Skeletal muscle tissue (tissue), 3 donors: ENCODE measurements at regions not wholly inside any gene's neighbourhood (a gene's known extent, or its start where the extent isn't known, plus 50 kb on each side); places are given as distances from the start of the nearest gene placed in this dataset.

Experiments
- H3K27ac ChIP-seq: one replicate; pipeline ENCODE4 v1.7.0; 2013; ENCODE audit warnings: mild to moderate bottlenecking, low read depth, low read length, inconsistent platforms
- H3K27me3 ChIP-seq, 3 donors: one replicate each; pipeline ENCODE4 v1.7.0; 2013; ENCODE audit warnings: low read length in 3 of 3; ENCODE audit not compliant: control insufficient read depth in 3 of 3, insufficient read depth in 3 of 3
- H3K36me3 ChIP-seq, 3 donors: one replicate each; pipeline ENCODE4 v1.7.0; 2013; ENCODE audit warnings: low read length in 3 of 3; ENCODE audit not compliant: control insufficient read depth in 3 of 3, insufficient read depth in 3 of 3
- H3K4me1 ChIP-seq, 3 donors: one replicate each; pipeline ENCODE4 v1.7.0; 2013; ENCODE audit warnings: low read length in 3 of 3, mild to moderate bottlenecking in 3 of 3; ENCODE audit not compliant: control insufficient read depth in 3 of 3, insufficient read depth in 3 of 3
- H3K4me3 ChIP-seq, 3 donors: one replicate each; pipeline ENCODE4 v1.7.0; 2013; ENCODE audit warnings: low read length in 3 of 3
- H3K9ac ChIP-seq, 3 donors: one replicate each; pipeline ENCODE4 v1.7.0; 2013; ENCODE audit warnings: low read length in 3 of 3, mild to moderate bottlenecking in 3 of 3, moderate library complexity in 2 of 3, low read depth in 1 of 3
- H3K9me3 ChIP-seq, 3 donors: one replicate each; pipeline ENCODE4 v1.7.0; 2013; ENCODE audit warnings: low read length in 3 of 3; ENCODE audit not compliant: control insufficient read depth in 3 of 3
- donor health status: Osteomylitis.

DNA sequence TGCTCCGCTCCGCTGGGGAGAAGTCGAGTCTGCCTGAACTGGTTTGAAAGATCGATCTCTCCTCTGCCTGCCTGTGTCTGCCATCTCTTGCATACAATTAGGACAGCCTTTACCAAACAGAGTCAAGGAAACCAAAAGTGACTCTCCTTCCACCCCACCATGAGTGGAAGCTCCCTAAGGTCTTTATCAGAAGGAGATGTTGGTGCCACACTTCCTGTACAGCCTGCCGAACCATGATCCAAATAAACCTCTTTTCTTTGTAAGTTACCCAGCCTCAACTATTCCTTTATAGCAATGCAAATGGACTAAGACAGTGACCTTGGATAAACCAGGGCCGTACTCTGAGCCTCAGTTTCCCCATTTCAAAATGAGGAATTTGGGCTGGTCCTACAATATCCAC is 106.3 kb upstream of the GDF10 start:
- no peak overlapping the region for H3K4me3 ChIP-seq

DNA sequence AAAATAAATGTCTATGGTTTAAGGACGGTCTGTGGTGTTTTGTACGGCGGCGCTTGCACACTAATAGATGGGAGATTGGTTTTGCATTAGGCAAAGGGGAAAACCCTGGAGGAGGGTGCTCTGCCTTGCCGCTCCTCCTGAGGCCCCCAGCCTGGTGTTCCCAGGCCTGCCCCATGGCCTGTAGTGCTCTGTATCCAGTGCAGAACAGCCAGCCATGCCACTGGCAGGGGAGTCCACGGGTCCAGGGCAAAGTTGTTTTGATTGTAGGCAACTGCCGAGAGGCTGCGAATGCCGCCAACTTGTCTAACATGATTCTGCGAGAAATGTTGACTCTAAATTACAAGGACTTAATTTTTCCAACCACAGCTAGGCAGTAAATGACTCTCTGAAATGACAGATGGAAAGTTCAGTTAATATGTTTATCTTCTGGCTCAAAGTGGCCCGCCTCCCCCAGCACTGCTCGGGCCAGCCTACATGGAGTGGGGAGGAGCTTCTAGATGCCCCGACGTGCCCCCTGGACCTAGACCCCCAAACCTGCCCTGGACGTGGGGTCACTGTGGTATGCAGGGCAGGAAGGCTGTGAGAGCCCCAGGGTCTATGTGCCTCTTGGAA is 104.6 kb upstream of the GDF10 start:
- no peaks in the 10 kb centered on the region for H3K27me3 ChIP-seq
- H3K9me3 ChIP-seq = no peaks in the 10 kb centered on the region
- H3K4me3 ChIP-seq = no peak overlapping the region
- no peak overlapping the region for H3K27ac ChIP-seq
- H3K36me3 ChIP-seq = no peaks in the 10 kb centered on the region
- H3K9ac ChIP-seq = no peak overlapping the region
- H3K4me1 ChIP-seq = no peaks in the 10 kb centered on the region

More for the DNA sequence above, 106.3 kb upstream of the GDF10 start:
- Histone ChIP-seq H3K27ac (no peak overlapping the region), H3K9me3 (no peaks in the 10 kb centered on the region), H3K27me3 (no peaks in the 10 kb centered on the region), H3K36me3 (no peaks in the 10 kb centered on the region), H3K4me1 (no peaks in the 10 kb centered on the region), H3K9ac (no peak overlapping the region)

DNA sequence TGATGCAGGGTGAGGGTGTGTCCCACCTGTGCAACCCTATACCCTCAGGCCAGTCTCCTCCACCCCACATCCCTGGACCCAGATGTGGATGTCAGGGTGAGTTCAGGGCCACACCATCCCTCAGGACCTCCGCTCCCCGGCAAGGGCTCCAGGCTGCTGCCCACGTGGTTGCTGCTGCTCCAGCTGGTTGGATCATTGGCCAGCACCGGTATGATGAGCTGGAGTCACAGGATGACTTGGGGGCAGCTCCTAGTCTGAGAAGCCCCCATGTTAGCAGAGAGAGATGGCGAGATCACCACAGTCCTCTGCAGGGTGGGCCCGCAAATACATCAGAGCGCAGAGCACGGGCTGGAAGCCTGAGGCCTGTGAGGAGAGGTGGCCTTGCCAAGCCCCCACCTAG is 103.3 kb upstream of the GDF10 start:
- no peak overlapping the region for H3K4me3 ChIP-seq
- H3K4me1 ChIP-seq = no peaks in the 10 kb centered on the region
- no peaks in the 10 kb centered on the region for H3K27me3 ChIP-seq
- no peaks in the 10 kb centered on the region for H3K36me3 ChIP-seq
- no peak overlapping the region for H3K9ac ChIP-seq
- H3K9me3 ChIP-seq = no peaks in the 10 kb centered on the region
- no peak overlapping the region for H3K27ac ChIP-seq

DNA sequence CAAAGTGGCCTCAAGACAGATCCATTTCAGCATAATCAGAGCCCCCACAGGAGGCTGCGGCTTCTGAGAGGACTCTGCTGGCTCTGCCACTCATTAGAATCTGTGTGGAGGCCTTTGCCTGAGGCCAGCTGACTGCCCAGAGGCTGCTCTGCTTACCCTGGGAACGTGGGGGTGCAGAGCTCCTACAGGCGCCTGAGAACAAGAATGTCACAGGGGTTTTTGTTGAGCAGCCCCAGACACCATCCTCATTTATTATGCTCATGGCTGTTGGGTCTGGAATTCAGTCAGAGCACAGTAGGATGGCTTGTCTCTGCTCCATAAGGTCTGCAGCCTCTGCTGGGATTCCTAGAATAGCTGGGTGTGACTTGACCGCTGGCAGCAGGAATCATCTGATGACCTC is 101.8 kb upstream of the GDF10 start:
- H3K4me3 ChIP-seq = no peak overlapping the region
- H3K4me1 ChIP-seq = no peaks in the 10 kb centered on the region
- no peak overlapping the region for H3K27ac ChIP-seq
- H3K27me3 ChIP-seq = no peaks in the 10 kb centered on the region
- no peak overlapping the region for H3K9ac ChIP-seq
- no peaks in the 10 kb centered on the region for H3K9me3 ChIP-seq
- H3K36me3 ChIP-seq = no peaks in the 10 kb centered on the region

DNA sequence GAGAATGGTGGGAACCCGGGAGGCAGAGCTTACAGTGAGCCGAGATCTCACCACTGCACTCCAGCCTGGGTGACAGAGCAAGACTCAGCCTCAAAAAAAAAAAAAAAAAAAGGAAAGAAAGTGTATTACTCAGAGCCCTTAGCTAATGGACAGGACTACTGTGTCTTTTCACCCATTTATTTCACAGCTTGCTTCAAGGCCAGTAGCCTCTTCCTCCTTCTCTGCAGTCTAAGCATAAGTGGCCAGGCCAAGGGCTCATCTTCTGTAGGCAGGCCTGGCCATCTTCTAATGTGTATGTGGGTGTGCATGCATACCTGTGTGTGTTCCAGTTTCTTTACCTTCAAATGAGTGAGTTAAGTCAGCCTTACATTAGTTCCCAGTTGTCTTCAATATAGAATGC is 94.8 kb upstream of the GDF10 start:
- H3K4me3 ChIP-seq = no peak overlapping the region
- H3K36me3 ChIP-seq = no peaks in the 10 kb centered on the region
- H3K4me1 ChIP-seq = no peaks in the 10 kb centered on the region

DNA sequence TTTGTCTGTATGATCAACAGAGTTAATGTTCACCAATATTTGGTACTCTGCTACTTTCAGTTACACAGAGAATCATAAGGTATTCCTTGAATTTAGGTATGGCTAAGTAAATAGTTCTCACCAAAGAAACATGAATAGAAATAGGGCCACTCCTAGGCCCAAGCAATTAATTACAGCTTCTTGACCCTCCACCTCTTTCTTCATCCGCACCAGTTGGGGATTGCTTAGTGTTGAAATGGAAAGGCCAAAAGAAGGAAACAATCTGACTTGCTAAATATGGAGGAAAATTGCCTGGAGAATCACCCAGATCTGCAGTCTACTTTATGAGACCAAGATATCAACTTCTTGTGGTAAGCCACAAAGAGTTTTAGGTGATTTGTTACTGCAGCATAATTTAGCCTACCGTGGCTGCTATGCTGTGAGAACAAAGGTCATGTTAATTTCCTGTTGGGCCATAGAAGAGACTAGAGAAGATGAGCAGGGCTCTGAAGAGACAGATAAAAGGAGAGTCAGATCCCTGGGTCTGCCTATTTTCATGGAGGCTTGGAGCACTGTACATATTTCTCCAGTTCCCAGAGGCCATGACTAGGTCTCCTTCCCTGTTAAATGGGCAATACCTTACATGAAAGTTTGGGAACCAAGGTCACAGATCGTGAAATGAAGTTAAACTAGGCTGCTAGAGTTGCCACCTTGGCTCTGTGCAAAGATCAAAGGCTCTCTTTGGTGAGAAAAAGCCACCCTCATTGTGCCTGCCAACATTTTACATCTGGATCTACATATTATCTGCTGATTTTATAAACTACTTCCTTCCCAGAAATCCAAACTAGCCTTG is 93.3 kb upstream of the GDF10 start:
- no peak overlapping the region for H3K27ac ChIP-seq
- no peak overlapping the region for H3K9ac ChIP-seq
- no peaks in the 10 kb centered on the region for H3K9me3 ChIP-seq
- H3K27me3 ChIP-seq = no peaks in the 10 kb centered on the region
- no peaks in the 10 kb centered on the region for H3K36me3 ChIP-seq
- no peak overlapping the region for H3K4me3 ChIP-seq
- H3K4me1 ChIP-seq = no peaks in the 10 kb centered on the region

More for the DNA sequence above, 94.8 kb upstream of the GDF10 start:
- Histone ChIP-seq H3K27ac (no peak overlapping the region), H3K9ac (no peak overlapping the region), H3K9me3 (no peaks in the 10 kb centered on the region), H3K27me3 (no peaks in the 10 kb centered on the region)

DNA sequence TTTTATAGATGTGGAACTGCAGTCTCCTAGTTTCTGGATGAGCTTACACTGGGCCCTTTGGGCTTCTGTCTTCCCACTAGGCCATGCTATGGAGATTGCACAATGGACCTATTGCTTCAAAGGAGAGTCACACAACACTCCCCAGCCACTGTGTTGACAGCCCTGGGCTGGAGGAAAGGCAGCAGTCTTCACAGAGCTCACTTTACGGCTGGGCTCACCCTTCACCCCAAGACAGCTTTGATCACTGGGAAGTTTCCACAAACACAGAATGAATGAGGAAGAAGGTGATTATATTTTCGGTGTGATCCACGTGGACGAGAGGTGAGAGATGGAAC is 92.7 kb upstream of the GDF10 start:
- Histone ChIP-seq H3K27ac (no peak overlapping the region), H3K27me3 (no peaks in the 10 kb centered on the region), H3K9ac (no peak overlapping the region), H3K4me1 (no peaks in the 10 kb centered on the region), H3K4me3 (no peak overlapping the region), H3K9me3 (no peaks in the 10 kb centered on the region), H3K36me3 (no peaks in the 10 kb centered on the region)

DNA sequence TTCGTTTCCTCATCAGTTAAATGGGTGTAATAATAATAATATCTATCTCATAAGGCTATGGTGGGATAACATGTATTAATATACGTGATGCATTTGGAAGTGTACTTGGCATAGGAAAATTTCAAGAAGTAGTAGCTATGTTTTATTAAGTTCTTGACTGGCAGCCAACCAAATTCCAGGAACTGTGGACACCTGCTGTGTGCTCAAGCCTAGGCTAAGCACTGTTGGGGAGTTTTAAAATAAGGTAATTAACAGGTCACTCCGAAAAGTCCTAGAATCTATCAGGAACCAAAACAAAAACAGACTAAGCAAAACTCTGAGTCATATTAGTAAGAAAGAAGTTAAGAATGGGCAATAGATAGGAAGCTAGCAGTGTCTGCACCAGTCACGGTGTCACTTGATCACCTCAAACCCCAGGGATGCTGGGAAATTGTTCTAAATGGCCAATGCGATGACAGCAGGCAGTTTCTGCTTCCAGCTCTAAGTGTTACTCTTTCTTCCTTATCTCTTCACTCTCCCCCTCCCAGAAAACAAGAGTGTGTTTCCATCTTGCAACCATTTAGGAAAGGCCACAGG is 92.0 kb upstream of the GDF10 start:
- Histone ChIP-seq H3K4me1 (no peaks in the 10 kb centered on the region), H3K36me3 (no peaks in the 10 kb centered on the region), H3K27me3 (no peaks in the 10 kb centered on the region), H3K27ac (no peak overlapping the region), H3K4me3 (no peak overlapping the region), H3K9ac (no peak overlapping the region), H3K9me3 (no peaks in the 10 kb centered on the region)

DNA sequence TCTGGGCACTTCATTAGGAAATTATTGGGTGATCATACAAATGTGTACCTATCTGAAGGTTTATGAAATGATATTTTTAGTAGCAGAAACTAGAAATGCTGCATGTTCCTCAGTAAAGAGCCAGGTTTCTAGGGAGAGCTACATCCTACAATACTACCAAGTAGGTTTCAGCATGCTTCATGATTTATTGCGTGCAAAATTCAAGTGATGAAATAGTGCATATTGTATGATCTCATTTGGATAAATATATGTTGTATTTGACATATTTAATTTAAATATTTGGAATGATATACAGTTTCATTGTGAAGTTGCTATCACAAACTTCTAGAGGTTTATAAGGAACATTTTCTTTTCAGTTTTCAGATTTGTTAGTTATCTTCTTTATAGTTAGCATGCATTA is 90.5 kb upstream of the GDF10 start:
- H3K27me3 ChIP-seq = no peaks in the 10 kb centered on the region
- no peaks in the 10 kb centered on the region for H3K36me3 ChIP-seq
- H3K27ac ChIP-seq = no peak overlapping the region

DNA sequence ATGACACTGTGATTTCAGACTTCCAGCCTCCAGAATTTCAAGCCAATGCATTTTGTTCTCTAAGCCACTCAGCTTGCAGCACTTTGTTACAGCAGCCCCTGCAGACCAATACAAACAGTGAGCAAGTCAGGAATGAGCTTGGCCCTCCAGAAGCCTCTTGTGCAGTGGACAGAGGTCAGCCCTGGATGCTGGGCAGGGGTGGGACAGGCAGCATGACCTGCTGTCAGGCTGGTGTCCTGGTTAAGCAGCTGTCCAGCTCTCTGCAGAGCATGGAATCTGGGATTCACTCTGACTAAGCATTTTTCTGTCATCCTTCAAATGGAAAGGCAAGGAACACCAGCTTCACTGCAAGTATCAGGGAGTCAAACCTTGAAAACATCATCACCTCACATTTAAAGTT is 85.5 kb upstream of the GDF10 start:
- no peak overlapping the region for H3K27ac ChIP-seq
- H3K36me3 ChIP-seq = no peaks in the 10 kb centered on the region
- H3K9me3 ChIP-seq = no peaks in the 10 kb centered on the region
- H3K4me1 ChIP-seq = peaks cover 0 to 2% (median 0%) of the 10 kb centered on the region in 3 donors
- no peak overlapping the region for H3K9ac ChIP-seq
- no peak overlapping the region for H3K4me3 ChIP-seq
- H3K27me3 ChIP-seq = no peaks in the 10 kb centered on the region

More for the DNA sequence above, 90.5 kb upstream of the GDF10 start:
- no peak overlapping the region for H3K9ac ChIP-seq
- no peaks in the 10 kb centered on the region for H3K4me1 ChIP-seq
- H3K4me3 ChIP-seq = no peak overlapping the region
- H3K9me3 ChIP-seq = no peaks in the 10 kb centered on the region
